Uterus (tissue), 3 donors: ENCODE measurements at regions not wholly inside any gene's neighbourhood (a gene's known extent, or its start where the extent isn't known, plus 50 kb on each side); places are given as distances from the start of the nearest gene placed in this dataset.

Experiments used
- DNase-seq, 2 donors: peaks; one replicate each; pipeline ENCODE4 v3.0.0-alpha.2; 2019 to 2020
- H3K27ac ChIP-seq, 2 donors: fragments of 200-600 bp; sonication (generic); 1 replicate in 1 of 2; 2 replicates in 1 of 2; pipeline ENCODE4 v1.5.1; 2016 to 2018
- H3K27me3 ChIP-seq, 2 donors: fragments of 200-600 bp; sonication (generic); one replicate each; pipeline ENCODE4 v1.5.1; 2018 to 2019; ENCODE audit warnings: control low read depth in 1 of 2
- H3K36me3 ChIP-seq, 2 donors: fragments of 200-600 bp; sonication (generic); one replicate each; pipeline ENCODE4 v1.5.1; 2019; ENCODE audit warnings: control low read depth in 1 of 2
- H3K4me1 ChIP-seq, 2 donors: fragments of 200-600 bp; sonication (generic); one replicate each; pipeline ENCODE4 v1.5.1; 2018 to 2019; ENCODE audit warnings: control low read depth in 1 of 2
- H3K4me3 ChIP-seq, 2 donors: fragments of 200-600 bp; sonication (generic); 1 replicate in 1 of 2; 2 replicates in 1 of 2; pipeline ENCODE4 v1.5.1; 2018 to 2019; ENCODE audit warnings: mild to moderate bottlenecking in 1 of 2
- H3K9me3 ChIP-seq, 2 donors: fragments of 200-600 bp; sonication (generic); one replicate each; pipeline ENCODE4 v1.5.1; 2019; ENCODE audit warnings: control low read depth in 1 of 2
- POLR2A ChIP-seq, 2 donors: fragments of 450-650 bp; IDR thresholded peaks; one replicate each; pipeline ENCODE4 v1.6.1; 2016; ENCODE audit warnings: antibody characterized with exemption in 2 of 2, mild to moderate bottlenecking in 1 of 2, moderate library complexity in 1 of 2
- intact Hi-C: fragments of 100-400 bp; cut with DNase I; formaldehyde crosslinking; loops from one replicate; pipeline ENCODE4 v1.15.1; 2023; ENCODE audit warnings: low total_unique reads
- TF ChIP-seq, protein P1 (sequence below), 4 experiments: fragments of 200-600 bp in 2 of 4; fragments of 450-650 bp in 2 of 4; sonication (generic) in 2 of 4; IDR thresholded peaks; one replicate each; pipeline ENCODE4 v1.5.1; 2016 to 2019; ENCODE audit warnings: antibody characterized with exemption in 4 of 4, mild to moderate bottlenecking in 2 of 4, moderate library complexity in 1 of 4
- donor health status: DM: yes; HTN: yes; CAD: no.

DNA sequence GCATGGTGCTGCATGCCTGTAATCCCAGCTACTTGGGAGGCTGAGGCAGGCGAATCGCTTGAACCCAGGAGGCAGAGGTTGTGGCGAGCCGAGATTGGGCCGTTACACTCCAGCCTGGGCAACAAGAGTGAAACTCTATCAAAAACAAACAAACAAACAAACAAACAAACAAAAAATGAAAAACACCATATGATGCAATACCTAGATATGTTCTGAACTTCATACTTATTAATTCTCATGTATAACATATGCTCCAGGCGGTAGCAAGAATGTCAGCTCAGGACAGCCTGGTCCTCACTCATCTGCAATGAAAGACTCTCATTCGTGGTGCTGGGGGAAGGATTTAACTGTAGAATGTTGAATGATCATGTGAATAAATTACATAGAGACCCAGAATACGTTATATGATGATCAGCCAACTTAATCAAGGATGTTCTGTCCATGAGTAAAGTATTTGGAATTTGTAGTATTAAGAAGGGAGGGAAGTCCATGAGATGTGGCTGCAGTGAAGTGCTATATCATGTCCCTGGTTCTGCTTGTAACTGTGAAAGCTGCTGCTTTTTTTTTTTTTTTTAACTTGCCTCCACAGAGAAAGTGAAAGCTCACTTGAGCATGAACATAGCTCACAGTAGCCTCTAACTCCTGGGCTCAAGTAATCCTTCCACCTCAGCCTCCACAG, 206.8 kb downstream of the UQCRFS1 start:
- intact Hi-C loops, result no loop called here
- TF ChIP-seq, protein P1, sequence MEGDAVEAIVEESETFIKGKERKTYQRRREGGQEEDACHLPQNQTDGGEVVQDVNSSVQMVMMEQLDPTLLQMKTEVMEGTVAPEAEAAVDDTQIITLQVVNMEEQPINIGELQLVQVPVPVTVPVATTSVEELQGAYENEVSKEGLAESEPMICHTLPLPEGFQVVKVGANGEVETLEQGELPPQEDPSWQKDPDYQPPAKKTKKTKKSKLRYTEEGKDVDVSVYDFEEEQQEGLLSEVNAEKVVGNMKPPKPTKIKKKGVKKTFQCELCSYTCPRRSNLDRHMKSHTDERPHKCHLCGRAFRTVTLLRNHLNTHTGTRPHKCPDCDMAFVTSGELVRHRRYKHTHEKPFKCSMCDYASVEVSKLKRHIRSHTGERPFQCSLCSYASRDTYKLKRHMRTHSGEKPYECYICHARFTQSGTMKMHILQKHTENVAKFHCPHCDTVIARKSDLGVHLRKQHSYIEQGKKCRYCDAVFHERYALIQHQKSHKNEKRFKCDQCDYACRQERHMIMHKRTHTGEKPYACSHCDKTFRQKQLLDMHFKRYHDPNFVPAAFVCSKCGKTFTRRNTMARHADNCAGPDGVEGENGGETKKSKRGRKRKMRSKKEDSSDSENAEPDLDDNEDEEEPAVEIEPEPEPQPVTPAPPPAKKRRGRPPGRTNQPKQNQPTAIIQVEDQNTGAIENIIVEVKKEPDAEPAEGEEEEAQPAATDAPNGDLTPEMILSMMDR (IDR thresholded peaks at IDR 0.05), result no peak
- TF ChIP-seq POLR2A (IDR thresholded peaks at IDR 0.05), result no peak
- Histone ChIP-seq H3K9me3 (no peaks in the 10 kb centered on the region), H3K27ac (no peak overlapping the region), H3K36me3 (no peaks in the 10 kb centered on the region), H3K4me3 (no peak overlapping the region), H3K27me3 (no peaks in the 10 kb centered on the region), H3K4me1 (peaks cover 0 to 3% of the 10 kb centered on the region in 2 donors)
- DNase-seq, result no peak

DNA sequence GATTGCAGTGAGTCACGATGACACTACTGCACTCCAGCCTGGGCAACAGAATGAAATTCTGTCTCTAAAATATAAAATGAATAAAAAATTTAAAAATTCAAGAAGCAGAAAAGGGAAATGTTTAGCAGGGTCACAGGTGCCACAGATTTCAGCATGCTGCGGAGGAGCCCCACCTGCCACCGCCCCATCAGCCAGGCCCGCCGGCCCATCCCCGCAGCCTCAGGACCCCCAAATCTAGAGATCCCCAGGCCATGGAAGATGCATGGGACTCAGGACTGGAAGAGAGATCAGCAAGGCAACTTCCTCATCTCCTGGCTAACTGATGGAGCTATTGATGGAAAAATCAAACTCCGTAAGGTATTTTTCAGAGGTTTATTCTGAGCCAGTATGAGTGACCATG, 208.2 kb downstream of the UQCRFS1 start:
- no peaks in the 10 kb centered on the region for H3K27me3 ChIP-seq
- DNase-seq, result no peak
- H3K4me1 ChIP-seq, result peaks cover 0 to 4% of the 10 kb centered on the region in 2 donors
- no peak overlapping the region for H3K27ac ChIP-seq
- intact Hi-C loops, result no loop called here
- TF ChIP-seq POLR2A (IDR thresholded peaks at IDR 0.05), result no peak
- TF ChIP-seq, protein P1 (IDR thresholded peaks at IDR 0.05), result no peak
- H3K4me3 ChIP-seq, result no peak overlapping the region
- no peaks in the 10 kb centered on the region for H3K9me3 ChIP-seq
- H3K36me3 ChIP-seq, result no peaks in the 10 kb centered on the region

DNA sequence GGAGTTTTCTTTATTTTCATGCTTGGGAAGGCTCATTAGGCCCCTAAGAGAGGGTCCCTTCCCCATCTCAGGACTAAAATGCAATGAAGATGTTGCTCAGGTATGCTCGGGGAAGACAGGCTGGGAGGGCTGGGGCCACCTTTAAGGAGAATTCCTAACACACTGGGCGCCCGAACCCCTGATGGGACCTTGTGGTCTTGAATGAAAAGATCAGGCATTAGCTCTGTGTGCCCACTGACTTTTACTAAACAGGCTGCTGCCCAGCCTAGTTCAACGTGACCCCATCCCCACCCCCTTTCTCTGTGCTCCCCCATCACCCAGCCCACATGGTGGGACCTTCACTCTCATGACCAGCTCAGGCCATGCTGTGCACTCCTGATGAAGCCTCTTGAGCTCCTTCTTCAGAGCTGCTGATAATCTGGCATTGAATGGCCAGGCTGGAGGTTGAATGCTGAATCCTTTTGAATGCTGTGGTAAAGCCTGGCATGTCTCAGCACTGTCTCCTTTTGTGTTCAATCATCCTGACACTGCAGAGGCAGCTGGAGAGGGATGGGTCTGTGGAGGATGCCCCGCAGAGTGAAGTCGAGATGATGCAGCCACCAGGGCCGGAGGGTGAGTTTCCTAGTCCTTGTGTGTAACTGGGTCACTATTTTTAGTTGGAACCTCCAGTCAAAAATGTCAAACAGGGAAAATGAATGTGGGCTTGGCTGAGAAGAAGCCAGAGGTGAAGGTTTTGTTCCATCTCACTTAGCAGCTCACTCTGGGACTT, 209.1 kb downstream of the UQCRFS1 start:
- no peak overlapping the region for H3K27ac ChIP-seq
- no peaks in the 10 kb centered on the region for H3K36me3 ChIP-seq
- no peaks in the 10 kb centered on the region for H3K27me3 ChIP-seq
- no peak overlapping the region for H3K4me3 ChIP-seq
- H3K9me3 ChIP-seq, result no peaks in the 10 kb centered on the region
- TF ChIP-seq, protein P1 (IDR thresholded peaks at IDR 0.05), result no peak
- no peak for TF ChIP-seq POLR2A (IDR thresholded peaks at IDR 0.05)
- no peak for DNase-seq
- intact Hi-C loops, result no loop called here
- H3K4me1 ChIP-seq, result peaks cover 0 to 4% of the 10 kb centered on the region in 2 donors

DNA sequence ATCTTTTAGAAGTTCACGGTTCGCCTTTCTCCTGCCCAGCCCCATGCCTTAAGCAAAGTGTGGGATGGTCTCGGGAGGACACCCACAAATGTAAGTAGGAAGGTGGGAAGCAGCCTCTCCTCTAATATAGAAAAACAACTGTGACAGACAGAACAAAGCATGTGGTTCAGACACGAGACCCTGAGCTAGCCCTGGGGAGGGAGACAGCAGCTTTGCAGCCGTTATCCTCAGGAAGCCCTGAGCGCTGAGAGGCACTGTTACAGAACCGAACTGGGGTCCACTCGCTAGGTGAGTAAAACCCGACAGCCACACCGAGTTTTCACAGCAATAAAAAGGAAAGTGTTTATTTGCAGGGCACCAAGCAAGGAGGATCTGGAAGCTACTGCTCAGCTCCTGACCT, 210.6 kb downstream of the UQCRFS1 start:
- Histone ChIP-seq H3K27me3 (no peaks in the 10 kb centered on the region), H3K9me3 (no peaks in the 10 kb centered on the region), H3K4me3 (no peak overlapping the region), H3K27ac (peak overlapping the region; percentile 23 to 57), H3K4me1 (peaks cover 0 to 4% of the 10 kb centered on the region in 2 donors), H3K36me3 (no peaks in the 10 kb centered on the region)
- DNase-seq, result no peak
- intact Hi-C loops, result no loop called here
- TF ChIP-seq, protein P1 (IDR thresholded peaks at IDR 0.05), result no peak
- no peak for TF ChIP-seq POLR2A (IDR thresholded peaks at IDR 0.05)

DNA sequence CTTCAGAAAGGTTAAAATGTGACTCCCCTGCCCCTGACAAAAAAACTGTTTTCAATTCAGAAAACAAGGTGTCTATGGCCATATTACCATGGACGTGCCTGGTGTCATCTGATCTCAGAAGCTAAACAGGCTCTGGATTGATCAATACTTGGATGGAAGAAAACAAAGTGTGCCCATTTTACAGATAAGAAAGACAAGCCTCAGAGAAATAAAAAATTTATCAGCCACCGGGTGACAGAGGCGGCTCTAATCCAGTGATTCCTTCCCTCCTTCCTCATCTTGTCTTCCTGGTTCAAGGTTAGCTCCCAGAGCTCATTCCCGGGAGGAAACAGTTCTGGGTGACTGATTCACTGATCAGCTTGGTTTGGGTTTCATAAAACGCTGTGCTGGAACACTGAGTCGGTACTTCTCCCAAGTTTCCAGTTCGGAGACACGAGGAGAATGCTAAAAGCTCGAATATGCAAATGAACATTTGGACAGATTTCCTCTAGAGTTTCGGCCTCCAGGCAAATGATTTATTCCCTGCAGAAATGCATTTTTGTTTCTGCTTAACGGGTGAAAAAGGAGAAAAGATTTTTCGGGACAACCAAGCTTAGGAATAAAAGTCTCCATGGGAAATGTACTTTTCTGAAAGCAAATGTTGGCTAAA, 211.2 kb downstream of the UQCRFS1 start:
- H3K4me3 ChIP-seq, result no peak overlapping the region
- H3K9me3 ChIP-seq, result no peaks in the 10 kb centered on the region
- no peaks in the 10 kb centered on the region for H3K27me3 ChIP-seq
- H3K36me3 ChIP-seq, result no peaks in the 10 kb centered on the region
- H3K27ac ChIP-seq, result peak overlapping the region; percentile 23 to 57
- no peak for DNase-seq
- peaks cover 0 to 4% of the 10 kb centered on the region in 2 donors for H3K4me1 ChIP-seq
- intact Hi-C loops, result no loop called here
- TF ChIP-seq, protein P1 (IDR thresholded peaks at IDR 0.05), result no peak
- no peak for TF ChIP-seq POLR2A (IDR thresholded peaks at IDR 0.05)
